ENCODE measurements at regions not wholly inside any gene's neighbourhood (a gene's known extent, or its start where the extent isn't known, plus 50 kb on each side); places are given as distances from the start of the nearest gene placed in this dataset.
"Not testable (repeated sequence)": the region's sequence is repeated elsewhere in the genome, so short reads cannot be mapped to it uniquely, and the experiment has no call there.

DNA sequence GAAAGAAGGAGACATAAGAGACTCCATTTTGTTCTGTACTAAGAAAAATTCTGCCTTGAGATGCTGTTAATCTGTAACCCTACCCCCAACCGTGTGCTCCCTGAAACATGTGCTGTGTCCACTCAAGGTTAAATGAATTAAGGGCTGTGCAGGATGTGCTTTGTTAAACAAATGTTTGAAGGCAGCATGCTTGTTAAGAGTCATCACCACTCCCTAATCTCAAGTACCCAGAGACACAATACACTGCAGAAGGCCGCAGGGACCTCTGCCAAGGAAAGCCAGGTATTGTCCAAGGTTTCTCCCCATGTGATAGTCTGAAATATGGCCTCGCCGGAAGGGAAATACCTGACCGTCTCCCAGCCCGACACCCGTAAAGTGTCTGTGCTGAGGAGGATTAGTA is 152.4 kb upstream of the NOTCH2NLA start:
- H3K9me3 Mint-ChIP-seq; DNase-seq (ENCODE audit: low spot score in 2 of 2); H3K27ac Mint-ChIP-seq; ATAC-seq; H3K36me3 Mint-ChIP-seq: not testable (repeated sequence)

DNA sequence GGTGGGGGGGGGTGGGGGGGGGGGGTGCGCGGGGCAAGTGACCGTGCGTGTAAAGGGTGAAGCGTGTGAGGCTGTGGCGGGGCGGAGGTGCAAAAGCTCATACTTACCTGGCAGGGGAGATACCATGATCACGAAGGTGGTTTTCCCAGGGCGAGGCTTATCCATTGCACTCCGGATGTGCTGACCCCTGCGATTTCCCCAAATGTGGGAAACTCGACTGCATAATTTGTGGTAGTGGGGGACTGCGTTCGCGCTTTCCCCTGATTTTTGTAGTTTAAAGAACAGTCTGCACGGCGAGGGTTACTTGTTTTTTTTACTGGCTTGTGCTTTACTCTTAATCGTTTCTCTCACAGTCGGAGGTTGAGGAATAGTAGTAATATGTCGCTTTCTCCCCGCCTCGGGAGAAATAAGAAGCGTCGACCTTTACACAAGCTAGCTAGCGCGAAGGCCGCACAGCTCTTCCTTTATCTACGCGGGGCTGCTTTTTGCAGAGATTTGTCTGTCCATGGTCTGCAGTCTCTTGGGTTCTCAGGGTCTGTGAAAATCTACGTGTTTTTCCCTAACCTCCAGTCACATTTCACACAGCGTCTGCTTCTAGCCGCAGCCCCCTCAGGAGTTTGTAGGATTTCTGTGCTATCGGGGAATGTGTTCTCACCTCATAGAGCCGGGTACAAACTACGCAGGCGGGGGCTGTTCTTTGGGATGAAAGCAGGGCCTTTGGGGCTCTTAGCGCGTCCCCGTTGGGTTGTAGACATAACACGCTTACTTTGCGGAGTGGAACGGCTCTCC is 148.1 kb upstream of the NOTCH2NLA start:
- H3K27ac Mint-ChIP-seq, result peak overlapping the region; percentile 99 to 100
- H3K36me3 Mint-ChIP-seq, H3K9me3 Mint-ChIP-seq: not testable (repeated sequence)
- peak; percentile 92 to 94 for ATAC-seq
- peak; percentile 76 to 86 for DNase-seq (ENCODE audit: low spot score in 2 of 2)

DNA sequence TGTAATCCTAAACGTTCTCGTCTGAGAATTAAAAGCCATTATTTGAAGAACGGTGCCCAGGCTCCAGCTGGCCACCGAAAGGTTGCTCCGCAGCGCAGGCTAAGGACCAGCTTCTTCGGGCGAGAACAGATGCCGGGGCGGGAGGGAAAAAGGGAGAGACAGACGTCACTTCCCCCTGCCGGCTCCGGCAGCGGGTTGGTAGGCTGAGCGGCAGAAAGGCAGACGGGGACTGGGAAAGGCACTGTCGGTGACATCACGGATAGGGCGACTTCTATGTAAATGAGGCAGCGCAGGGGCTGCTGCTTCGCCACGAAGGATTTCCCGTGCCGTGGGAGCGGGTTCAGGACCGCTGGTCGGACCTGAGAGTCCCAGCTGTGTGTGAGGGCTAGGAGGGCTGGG is 147.5 kb upstream of the NOTCH2NLA start:
- peak; percentile 69 to 93 for DNase-seq (ENCODE audit: low spot score in 2 of 2)
- peak; percentile 38 to 57 for ATAC-seq
- peak overlapping the region; percentile 99 to 100 for H3K27ac Mint-ChIP-seq
- not testable (repeated sequence) for H3K9me3 Mint-ChIP-seq, H3K36me3 Mint-ChIP-seq

DNA sequence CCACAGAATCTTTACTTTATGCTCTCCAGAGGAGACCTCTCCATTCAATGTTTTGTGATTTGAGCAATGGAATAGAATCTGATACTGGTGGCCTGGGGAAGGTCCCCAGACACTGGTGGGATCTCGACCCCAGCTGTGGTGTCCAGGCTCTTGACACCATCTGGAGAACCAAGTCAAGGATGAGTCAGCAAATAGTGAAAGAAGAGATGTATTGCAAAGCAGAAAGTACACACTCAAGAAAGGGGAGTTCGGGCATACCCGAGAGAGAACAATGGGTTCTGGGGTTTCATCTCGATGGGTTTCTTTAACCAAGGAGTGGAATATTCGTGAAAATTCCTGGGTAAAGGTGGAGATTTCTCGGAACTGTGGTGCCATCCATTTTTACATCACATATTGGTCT is 146.3 kb upstream of the NOTCH2NLA start:
- peak overlapping the region; percentile 60 to 99 for H3K27ac Mint-ChIP-seq
- not testable (repeated sequence) for ATAC-seq; H3K36me3 Mint-ChIP-seq; H3K9me3 Mint-ChIP-seq; DNase-seq (ENCODE audit: low spot score in 2 of 2)

DNA sequence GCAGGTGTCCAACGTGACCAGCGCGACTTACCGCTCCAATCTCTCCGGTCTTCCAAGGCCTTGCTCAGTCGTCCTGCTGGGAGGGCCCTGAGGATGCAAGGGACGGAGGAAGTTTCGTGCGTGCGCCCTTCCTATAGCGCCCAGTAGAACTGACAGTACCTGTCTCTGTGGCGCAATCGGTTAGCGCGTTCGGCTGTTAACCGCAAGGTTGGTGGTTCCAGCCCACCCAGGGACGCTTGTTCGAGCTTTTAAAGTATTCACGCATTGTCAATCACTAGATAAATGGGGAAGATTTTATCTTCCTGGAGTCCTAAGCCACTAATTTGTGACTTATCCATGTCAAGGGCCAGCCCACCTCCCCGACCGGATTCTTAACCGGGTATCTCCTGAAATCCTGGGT is 141.1 kb upstream of the NOTCH2NLA start:
- DNase-seq (ENCODE audit: low spot score in 2 of 2) (peak; percentile 46 to 78), ATAC-seq (peak in 1 of 2 donors; percentile 47)
- H3K9me3 Mint-ChIP-seq, H3K36me3 Mint-ChIP-seq: not testable (repeated sequence)
- peak overlapping the region; percentile 96 to 97 for H3K27ac Mint-ChIP-seq

DNA sequence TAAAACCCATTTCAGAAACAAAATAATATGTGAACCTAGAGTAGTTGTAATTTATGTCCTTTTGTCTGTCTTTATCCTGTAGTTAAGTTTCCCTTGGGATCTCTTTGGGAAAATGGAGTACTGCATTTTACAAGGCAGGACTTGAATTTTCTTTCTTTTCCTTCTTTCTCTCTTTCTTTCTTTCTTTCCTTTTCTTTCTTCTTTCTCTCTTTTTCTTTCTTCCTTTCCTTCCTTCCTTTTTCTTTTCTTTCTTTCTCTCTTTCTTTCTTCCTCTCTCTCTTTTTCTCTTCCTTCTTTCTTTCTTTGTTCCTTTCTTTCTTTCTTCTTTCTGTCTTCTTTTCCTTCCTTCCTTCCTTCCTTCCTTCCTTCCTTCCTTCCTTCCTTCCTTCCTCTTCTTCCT is 126.6 kb upstream of the NOTCH2NLA start:
- not testable (repeated sequence) for H3K9me3 Mint-ChIP-seq; DNase-seq (ENCODE audit: low spot score in 2 of 2); H3K36me3 Mint-ChIP-seq; ATAC-seq
- H3K27ac Mint-ChIP-seq, result peak overlapping the region in 1 of 2 donors; percentile 66

DNA sequence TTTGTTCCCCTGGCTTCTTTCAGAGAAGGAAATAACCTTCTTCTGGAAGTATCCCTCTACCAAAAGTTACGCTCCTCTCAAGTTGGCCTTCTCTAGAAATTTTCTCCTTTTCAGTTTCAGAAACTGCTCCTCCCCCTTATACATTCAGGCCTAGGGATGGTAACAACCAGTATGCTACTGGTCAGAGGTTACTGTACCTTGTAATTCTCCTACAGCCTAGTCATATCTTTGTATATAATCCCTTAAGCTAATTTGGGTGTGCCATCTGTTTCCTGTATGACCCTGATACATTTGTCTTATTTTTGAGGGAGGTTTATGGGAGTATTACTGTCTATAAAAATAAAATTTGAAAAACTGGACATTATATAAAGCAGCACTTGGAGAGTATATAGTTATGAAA is 98.0 kb upstream of the NOTCH2NLA start:
- ATAC-seq; H3K36me3 Mint-ChIP-seq; DNase-seq (ENCODE audit: low spot score in 2 of 2); H3K9me3 Mint-ChIP-seq; H3K27ac Mint-ChIP-seq: not testable (repeated sequence)

DNA sequence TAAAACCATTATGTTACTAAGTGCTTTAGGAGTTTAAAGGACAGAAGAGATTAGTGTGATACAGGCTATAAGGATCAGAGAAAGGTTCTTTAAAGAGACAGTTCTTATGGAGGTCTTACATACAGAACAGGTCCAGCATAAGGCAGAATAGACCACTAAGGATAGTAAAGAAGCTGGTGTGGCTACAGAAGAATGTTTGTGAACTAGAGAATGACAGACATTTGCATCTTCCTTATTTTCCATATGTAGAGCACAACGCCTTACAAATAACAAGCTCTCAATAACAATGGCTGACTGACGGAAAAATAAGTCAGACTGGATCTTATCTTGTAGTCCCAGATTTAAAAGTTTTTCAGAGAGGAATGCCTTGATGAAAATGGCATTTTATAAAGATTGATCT is 95.6 kb upstream of the NOTCH2NLA start:
- H3K9me3 Mint-ChIP-seq; H3K36me3 Mint-ChIP-seq; ATAC-seq; DNase-seq (ENCODE audit: low spot score in 2 of 2); H3K27ac Mint-ChIP-seq: not testable (repeated sequence)

DNA sequence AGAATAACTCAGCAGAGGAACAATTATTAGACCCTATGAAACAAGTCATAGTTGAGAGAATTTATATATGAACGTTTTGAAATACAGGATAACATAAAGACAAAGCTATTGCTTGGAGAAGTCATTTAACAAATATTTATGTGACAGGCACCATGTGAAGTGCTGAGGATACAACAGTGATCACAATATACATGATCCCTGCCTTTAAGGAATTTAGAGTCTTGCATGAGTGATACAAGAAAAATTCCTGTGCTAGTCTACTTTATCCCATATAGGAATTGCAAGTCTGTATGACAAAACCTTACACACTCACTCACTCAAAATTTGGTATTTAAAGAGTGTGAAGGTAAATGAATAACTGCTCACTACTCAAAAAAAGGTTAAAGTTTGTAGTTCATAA is 94.5 kb upstream of the NOTCH2NLA start:
- not testable (repeated sequence) for H3K9me3 Mint-ChIP-seq; ATAC-seq; H3K27ac Mint-ChIP-seq; DNase-seq (ENCODE audit: low spot score in 2 of 2); H3K36me3 Mint-ChIP-seq

DNA sequence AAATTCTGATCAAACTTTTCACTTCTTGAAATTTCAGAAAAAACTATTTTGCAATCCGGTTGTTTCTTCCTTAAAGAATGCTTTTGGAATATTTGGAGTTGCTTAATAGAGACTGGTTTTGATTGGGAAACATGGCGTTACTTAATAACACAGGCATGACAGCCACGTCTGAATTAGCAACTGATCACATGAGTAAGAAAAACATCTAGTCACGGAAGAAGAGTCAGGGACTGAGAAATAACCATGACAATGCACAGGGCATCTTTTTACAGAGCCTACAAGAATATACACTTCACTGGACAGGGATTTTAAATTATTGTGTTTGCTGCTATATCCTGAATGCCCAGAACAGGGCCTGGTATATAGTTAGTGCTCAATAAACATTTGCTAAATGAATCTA is 94.1 kb upstream of the NOTCH2NLA start:
- DNase-seq (ENCODE audit: low spot score in 2 of 2); H3K36me3 Mint-ChIP-seq; ATAC-seq: not testable (repeated sequence)

DNA sequence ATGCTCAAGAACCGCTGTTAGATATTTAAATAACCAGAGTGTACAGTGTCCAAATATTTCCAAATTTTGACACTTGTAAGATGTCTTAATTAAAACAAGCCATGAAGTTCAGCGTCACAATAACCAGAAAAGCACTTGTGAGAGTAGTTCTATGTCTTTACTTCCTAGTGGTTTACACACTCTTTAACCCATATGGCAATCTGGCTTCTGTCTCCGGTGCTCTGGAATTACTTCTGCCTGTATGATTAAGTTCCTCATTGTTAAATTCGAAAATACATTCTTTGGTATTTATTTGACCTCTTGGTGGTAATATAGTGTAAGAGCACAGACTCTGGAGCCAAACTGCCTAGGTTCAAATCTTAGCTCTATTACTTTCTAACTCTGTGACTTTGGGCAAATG is 89.9 kb upstream of the NOTCH2NLA start:
- H3K36me3 Mint-ChIP-seq; DNase-seq (ENCODE audit: low spot score in 2 of 2); ATAC-seq; H3K9me3 Mint-ChIP-seq; H3K27ac Mint-ChIP-seq: not testable (repeated sequence)

More for the DNA sequence above, 94.1 kb upstream of the NOTCH2NLA start:
- not testable (repeated sequence) for H3K27ac Mint-ChIP-seq, H3K9me3 Mint-ChIP-seq

DNA sequence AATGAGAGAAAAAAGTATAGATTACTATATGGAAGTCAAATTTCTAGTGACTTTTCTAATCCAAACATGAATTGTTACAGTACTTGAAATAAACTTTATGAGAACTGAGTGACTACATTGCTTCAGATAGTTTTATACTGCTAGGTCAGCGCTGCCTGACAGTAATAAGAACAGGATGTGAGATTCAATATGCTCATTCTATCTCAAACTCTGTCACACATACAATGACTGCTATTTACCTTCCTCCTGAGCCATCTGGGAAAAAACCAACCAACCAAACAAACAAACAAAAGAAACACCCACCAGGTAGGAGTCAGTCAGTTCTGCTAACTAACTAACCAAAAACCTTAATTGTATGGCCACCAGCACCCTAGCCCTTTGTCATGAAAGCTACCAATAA is 89.0 kb upstream of the NOTCH2NLA start:
- not testable (repeated sequence) for H3K27ac Mint-ChIP-seq; ATAC-seq; H3K9me3 Mint-ChIP-seq; DNase-seq (ENCODE audit: low spot score in 2 of 2); H3K36me3 Mint-ChIP-seq

DNA sequence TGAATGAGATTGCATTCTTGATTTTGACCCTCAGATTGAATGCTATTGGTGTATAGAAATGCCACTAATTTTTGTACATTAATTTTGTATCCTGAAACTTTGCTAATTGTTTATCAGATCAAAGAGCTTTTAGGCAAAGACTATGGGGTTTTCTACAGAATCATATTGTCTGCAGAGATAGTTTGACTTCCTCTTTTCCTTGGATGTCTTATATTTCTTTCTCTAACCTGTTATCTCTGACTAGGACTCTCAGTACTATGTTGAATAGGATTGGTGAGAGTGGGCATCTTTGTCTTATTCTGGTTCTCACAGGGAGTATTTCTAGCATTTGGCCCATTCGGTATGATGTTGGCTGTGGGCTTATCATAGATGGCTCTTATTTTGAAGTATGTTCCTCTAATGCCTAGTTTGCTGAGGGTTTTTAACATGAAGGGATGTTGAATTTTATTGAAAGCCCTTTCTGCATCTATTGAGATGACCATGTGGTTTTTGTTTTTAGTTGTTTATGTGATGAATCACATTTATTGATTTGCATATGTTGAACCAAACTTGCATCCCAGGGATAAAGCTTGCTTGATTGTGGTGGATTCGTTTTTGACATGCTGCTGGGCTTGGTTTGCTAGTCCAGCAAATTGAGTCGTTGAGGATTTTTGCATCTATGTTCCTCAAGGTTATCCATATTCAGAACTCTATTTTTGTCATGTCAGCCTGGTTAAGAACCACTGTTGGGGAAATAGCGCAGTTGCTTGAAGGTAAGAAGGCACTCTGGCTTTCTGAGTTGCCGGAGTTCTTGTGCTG is 85.8 kb upstream of the NOTCH2NLA start:
- not testable (repeated sequence) for H3K9me3 Mint-ChIP-seq; ATAC-seq; H3K36me3 Mint-ChIP-seq; DNase-seq (ENCODE audit: low spot score in 2 of 2); H3K27ac Mint-ChIP-seq

DNA sequence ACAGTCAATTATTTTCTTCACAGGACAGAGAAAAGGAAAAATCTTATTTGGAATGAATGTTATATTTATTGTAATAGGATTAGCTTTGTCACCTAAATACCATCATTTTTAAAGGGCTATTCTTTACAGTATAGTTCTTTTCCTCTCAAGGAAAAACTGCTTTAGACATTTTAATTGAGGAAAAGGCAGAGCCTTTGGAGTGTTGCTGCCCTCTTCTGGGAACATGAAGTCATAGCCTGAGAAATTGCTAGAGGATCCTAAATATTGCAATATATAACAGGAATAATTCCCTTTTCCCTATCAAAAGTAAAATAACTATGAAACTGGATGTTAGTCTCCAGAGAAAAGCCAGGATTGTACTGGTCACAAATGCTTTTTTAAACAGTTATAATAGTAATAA is 81.8 kb upstream of the NOTCH2NLA start:
- H3K9me3 Mint-ChIP-seq; DNase-seq (ENCODE audit: low spot score in 2 of 2); H3K27ac Mint-ChIP-seq; ATAC-seq; H3K36me3 Mint-ChIP-seq: not testable (repeated sequence)

DNA sequence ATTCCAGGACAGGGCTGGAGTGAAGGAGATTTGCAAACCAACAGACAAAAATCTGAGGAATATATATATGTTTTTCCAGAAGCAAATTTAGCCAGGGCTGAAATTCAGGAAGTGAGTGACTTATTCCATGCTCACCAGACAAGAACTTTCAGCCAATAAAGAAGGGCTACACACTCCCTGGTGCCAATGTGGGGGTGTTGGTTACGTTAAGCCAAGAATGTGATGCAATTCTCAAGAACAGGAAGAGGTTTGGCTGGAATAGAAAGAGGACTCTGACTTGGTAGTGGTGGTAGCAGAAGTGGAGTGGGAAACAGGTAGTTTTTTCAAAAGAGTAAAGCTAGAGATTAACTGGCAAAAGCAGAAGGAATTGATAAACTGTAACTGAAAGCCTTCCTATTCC is 80.6 kb upstream of the NOTCH2NLA start:
- not testable (repeated sequence) for H3K36me3 Mint-ChIP-seq; DNase-seq (ENCODE audit: low spot score in 2 of 2); ATAC-seq; H3K9me3 Mint-ChIP-seq; H3K27ac Mint-ChIP-seq

DNA sequence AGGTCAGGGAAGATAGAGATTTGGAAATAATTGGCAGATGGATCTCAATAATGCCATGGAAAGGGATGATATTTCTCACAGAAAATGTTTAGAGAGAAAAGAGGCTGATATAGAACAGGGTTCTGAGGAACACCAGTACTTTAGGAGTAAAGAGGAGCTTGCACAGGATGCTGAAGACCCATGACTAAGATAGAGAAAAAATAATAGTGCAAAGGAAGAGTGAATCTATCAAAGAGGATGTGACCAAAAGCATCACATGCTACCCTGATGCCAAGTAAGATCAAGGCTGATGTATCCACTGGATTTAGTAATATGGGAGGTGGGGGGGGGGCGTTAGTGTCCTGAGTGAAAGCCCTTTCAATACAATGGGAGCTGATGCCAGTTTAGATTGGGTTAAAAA is 80.1 kb upstream of the NOTCH2NLA start:
- ATAC-seq, result peak; percentile 34 to 65
- not testable (repeated sequence) for H3K36me3 Mint-ChIP-seq; DNase-seq (ENCODE audit: low spot score in 2 of 2); H3K27ac Mint-ChIP-seq; H3K9me3 Mint-ChIP-seq

DNA sequence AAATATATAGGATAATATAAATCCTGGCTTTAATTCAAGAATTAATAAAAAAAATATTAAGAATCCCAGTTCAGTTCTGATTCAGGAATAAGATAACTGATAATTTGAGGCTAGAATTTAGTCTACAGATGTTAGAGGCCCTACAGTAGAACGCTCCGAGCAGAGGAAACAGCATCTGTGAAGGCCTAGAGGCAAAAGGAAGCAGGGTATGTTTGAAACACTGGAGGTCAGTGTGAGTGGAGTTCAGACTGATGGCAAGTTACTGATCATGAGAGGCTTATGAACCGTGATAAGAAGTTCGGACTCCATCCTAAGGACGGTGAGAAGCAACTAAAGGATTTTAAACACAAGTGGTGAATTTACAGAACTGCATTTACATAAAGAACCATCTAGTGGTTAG is 79.3 kb upstream of the NOTCH2NLA start:
- H3K9me3 Mint-ChIP-seq; H3K27ac Mint-ChIP-seq; H3K36me3 Mint-ChIP-seq; DNase-seq (ENCODE audit: low spot score in 2 of 2): not testable (repeated sequence)
- ATAC-seq, result peak in 1 of 2 donors; percentile 43
